Testis (tissue), 2 donors: ENCODE measurements at regions not wholly inside any gene's neighbourhood (a gene's known extent, or its start where the extent isn't known, plus 50 kb on each side); places are given as distances from the start of the nearest gene placed in this dataset.

Experiments used
- DNase-seq: peaks from one replicate; pipeline ENCODE4 v3.0.0-alpha.2; 2019
- H3K27ac ChIP-seq, 2 donors: fragments of 200-600 bp; sonication (generic); one replicate each; pipeline ENCODE4 v1.5.1; 2019
- H3K27me3 ChIP-seq: fragments of 200-600 bp; sonication (generic); one replicate; pipeline ENCODE4 v1.5.1; 2019
- H3K36me3 ChIP-seq: fragments of 200-600 bp; sonication (generic); one replicate; pipeline ENCODE4 v1.5.1; 2017; ENCODE audit warnings: low read depth; ENCODE audit errors: missing control alignments
- H3K4me1 ChIP-seq: fragments of 200-600 bp; sonication (generic); one replicate; pipeline ENCODE4 v1.5.1; 2019
- H3K4me3 ChIP-seq, 2 donors: fragments of 200-600 bp; sonication (generic); one replicate each; pipeline ENCODE4 v1.5.1; 2017 to 2019
- H3K9me3 ChIP-seq: fragments of 200-600 bp; sonication (generic); one replicate; pipeline ENCODE4 v1.5.1; 2017
- CTCF ChIP-seq, 3 experiments: fragments of 450-650 bp in 2 of 3; fragments of 200-600 bp in 1 of 3; sonication (generic) in 1 of 3; IDR thresholded peaks; one replicate each; pipeline ENCODE4 v1.5.1; 2016 to 2019; ENCODE audit warnings: antibody characterized with exemption in 3 of 3, mild to moderate bottlenecking in 2 of 3, moderate library complexity in 1 of 3
- POLR2A ChIP-seq: fragments of 450-650 bp; IDR thresholded peaks from one replicate; pipeline ENCODE4 v1.6.1; 2017; ENCODE audit warnings: antibody characterized with exemption, mild to moderate bottlenecking, moderate library complexity
- WGBS, 2 donors: methylation state at CpG; one replicate each; pipeline ENCODE4 v1.1.5; 2018; 5-methylcytosine and 5-hydroxymethylcytosine counted together
- intact Hi-C: fragments of 100-400 bp; cut with DNase I; formaldehyde crosslinking; loops from one replicate; pipeline ENCODE4 v1.15.1; 2023; ENCODE audit warnings: low total_unique reads

- Histone ChIP-seq H3K27ac (no peak overlapping the region), H3K36me3 (no peaks in the 10 kb centered on the region), H3K4me3 (no peak overlapping the region), H3K27me3 (no peaks in the 10 kb centered on the region), H3K9me3 (no peaks in the 10 kb centered on the region), H3K4me1 (peaks cover 24% of the 10 kb centered on the region)
- peak; percentile 34 for DNase-seq
- intact Hi-C loops = no loop called here
- TF ChIP-seq POLR2A = no peak
- TF ChIP-seq CTCF (IDR thresholded peaks at IDR 0.05) = no peak
- 51 to 66% methylated on average over 19 to 23 of the region's 23 CpGs for WGBS, 2 donors
Measured at GRCh38 chr6:6856538-6857523, 250.9 kb upstream of the RREB1 start.

- DNase-seq = no peak
- WGBS, 2 donors = 89 to 90% methylated on average over 5 of the region's 5 CpGs
- intact Hi-C loops = no loop called here
- H3K27me3 ChIP-seq = no peaks in the 10 kb centered on the region
- H3K27ac ChIP-seq = no peak overlapping the region
- peaks cover 24% of the 10 kb centered on the region for H3K4me1 ChIP-seq
- H3K9me3 ChIP-seq = no peaks in the 10 kb centered on the region
- TF ChIP-seq CTCF (IDR thresholded peaks at IDR 0.05) (no peak), POLR2A (no peak)
- H3K36me3 ChIP-seq = no peaks in the 10 kb centered on the region
- H3K4me3 ChIP-seq = no peak overlapping the region
Measured at GRCh38 chr6:6857528-6857927, 250.2 kb upstream of the RREB1 start.

- 50 to 55% methylated on average over 12 of the region's 12 CpGs for WGBS, 2 donors
- H3K27me3 ChIP-seq = no peaks in the 10 kb centered on the region
- H3K36me3 ChIP-seq = no peaks in the 10 kb centered on the region
- peaks cover 24% of the 10 kb centered on the region for H3K4me1 ChIP-seq
- H3K4me3 ChIP-seq = no peak overlapping the region
- no peaks in the 10 kb centered on the region for H3K9me3 ChIP-seq
- H3K27ac ChIP-seq = no peak overlapping the region
- intact Hi-C loops = no loop called here
- no peak for DNase-seq
- no peak for TF ChIP-seq CTCF (IDR thresholded peaks at IDR 0.05)
Measured at GRCh38 chr6:6858533-6858982, 249.2 kb upstream of the RREB1 start.

- no peak for TF ChIP-seq POLR2A
- no peak for TF ChIP-seq CTCF (IDR thresholded peaks at IDR 0.05)
- no peaks in the 10 kb centered on the region for H3K9me3 ChIP-seq
- WGBS, 2 donors = 55 to 67% methylated on average over 5 of the region's 5 CpGs
- DNase-seq = no peak
- H3K4me3 ChIP-seq = no peak overlapping the region
- H3K27ac ChIP-seq = no peak overlapping the region
- no peaks in the 10 kb centered on the region for H3K36me3 ChIP-seq
- intact Hi-C loops = no loop called here
- peaks cover 24% of the 10 kb centered on the region for H3K4me1 ChIP-seq
- H3K27me3 ChIP-seq = no peaks in the 10 kb centered on the region
Measured at GRCh38 chr6:6859105-6859504, 248.7 kb upstream of the RREB1 start.
